ENCODE measurements at regions not wholly inside any gene's neighbourhood (a gene's known extent, or its start where the extent isn't known, plus 50 kb on each side); places are given as distances from the start of the nearest gene placed in this dataset.

DNA sequence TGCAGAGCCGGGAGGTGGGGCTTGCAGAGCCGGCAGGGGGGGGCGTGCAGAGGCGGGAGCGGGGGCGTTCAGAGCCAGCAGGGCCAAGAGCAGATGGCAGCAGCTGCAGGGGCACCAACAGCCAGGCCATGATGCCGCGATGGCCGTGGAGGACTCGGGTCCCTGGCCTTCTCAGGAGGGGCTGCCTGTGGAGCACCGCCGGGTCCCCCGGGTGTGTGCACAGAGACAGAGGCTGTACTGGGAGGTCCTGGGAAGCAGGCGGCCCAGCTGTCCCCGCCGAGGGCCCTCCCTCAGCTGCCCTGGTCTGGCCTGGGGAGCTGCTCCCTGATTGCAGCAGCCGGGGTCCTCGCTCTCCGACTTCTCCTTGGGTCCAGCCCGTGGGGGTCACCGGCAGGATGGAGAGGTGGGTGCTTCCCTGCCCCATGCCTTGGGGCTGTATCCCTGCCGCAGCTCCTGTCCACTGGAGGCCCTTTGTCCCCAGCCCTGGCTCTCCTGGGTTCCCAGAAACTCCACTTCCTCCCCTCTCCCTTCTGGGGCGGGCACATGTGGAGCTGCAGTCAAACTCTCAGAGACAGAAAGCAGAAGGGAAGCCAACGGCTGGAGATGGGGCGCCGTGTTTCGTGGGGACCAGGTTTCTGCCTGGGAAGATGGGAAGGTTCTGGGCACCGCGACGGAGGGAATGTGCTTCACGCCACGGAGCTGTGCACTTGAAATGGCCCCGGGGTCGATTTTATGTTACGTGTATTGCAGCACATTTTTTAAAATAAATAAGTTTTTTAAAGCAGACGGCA, 75.8 kb upstream of the GALNT9 start:
- TF ChIP-seq POLR2A (IDR thresholded peaks at IDR 0.05; ENCODE audit: low read length) (no peak), GATA1 (IDR thresholded peaks at IDR 0.05; ENCODE audit: low read depth, low read length) (no peak)

All from erythroblast (primary cell).